Inferior parietal cortex (tissue), 1 donor: ENCODE measurements at regions not wholly inside any gene's neighbourhood (a gene's known extent, or its start where the extent isn't known, plus 50 kb on each side); places are given as distances from the start of the nearest gene placed in this dataset.
"Not testable (repeated sequence)": the region's sequence is repeated elsewhere in the genome, so short reads cannot be mapped to it uniquely, and the experiment has no call there.

Experiments used
- DNase-seq: peaks from one replicate; pipeline ENCODE4 v3.0.0-alpha.2; 2016; ENCODE audit errors: extremely low spot score

DNA sequence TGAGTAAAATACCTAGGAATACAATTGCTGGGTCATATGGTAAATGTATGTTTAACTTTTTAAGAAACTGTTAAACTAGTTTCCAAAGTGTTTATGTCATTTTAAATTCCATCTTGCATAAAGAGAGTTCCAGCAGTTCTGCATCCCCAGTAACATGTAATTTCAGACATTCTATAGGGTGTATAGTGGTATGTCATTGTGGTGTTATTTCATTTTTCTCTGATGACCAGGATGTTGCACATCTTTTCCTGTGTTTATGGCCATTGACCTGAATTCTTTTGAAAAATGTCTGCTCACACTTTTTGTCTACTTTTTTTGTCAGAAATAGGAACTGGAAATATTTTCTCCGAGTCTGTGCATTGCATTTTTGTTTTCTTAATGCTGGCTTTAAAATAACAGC lies 128.9 kb downstream of the TMEM200A start:
- no peak for DNase-seq

DNA sequence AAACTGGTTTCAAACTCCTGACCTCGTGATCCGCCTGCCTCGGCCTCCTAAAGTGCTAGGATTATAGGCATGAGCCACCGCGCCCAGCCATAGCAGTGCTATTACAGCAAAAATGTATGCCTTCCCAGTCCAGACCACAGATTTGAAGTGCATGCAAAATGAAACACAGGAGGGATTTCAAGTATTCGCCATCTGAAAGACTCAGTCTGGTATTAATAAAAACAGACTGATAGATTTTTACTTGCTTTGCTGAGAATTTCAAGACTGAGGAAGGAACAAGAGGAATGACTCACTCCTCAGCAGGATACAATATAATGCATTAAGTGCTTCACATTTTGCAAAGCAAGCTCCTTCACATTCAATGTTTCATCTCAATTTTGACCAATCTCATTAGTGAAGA lies 134.9 kb downstream of the TMEM200A start:
- DNase-seq = no peak

DNA sequence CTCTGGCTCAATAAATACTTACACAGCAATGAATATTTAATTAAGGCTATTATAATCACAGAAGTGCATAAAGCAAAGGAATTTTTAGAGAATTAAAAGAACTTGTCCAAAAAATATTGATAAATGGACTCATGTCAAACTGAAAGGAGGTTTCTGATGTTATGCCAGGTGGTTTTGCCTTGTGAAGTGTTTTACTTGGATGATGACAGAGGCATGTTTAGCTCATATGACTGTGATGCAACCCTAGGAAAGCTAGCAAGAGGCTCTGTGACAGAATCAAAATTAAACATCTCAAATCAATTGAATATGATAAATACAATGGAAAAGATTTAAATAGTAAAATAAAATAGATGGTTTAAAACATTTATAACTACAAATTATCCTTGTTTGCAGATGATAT lies 137.3 kb downstream of the TMEM200A start:
- DNase-seq = no peak

DNA sequence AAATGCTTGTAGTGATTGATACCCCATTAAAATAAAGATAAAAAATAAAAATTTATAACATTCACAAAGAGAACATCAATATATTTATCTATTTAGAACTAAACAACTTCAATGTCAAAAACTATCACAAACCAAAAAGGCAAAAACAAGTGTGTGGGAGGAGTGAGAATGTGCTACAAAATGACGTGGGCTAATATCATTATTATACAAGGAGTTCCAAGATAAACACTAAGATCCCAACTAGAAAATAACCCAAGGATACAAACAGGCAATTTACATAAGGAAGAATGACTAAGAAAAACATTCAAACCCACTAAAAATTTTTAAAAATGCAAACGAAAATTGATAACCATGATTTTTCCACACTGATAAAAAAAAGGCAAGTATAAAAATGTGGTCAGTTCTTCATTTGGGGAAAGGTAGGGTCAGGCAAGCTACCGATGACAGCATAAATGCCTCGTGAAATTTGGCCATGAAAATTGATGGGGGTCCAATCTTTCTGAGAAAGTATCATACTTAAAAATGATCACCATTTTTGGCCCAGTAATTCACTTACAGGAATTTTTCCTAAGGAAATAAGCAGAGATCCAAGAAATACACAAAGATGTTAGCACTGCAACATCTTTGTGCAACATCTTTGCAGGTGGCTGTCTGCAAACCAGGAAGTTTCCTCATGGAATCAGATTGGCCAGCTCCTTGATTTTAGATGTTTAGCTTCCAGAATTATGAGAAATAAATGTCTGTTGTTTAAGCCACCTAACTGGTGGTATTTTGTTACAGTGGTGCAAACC lies 140.2 kb downstream of the TMEM200A start:
- no peak for DNase-seq

DNA sequence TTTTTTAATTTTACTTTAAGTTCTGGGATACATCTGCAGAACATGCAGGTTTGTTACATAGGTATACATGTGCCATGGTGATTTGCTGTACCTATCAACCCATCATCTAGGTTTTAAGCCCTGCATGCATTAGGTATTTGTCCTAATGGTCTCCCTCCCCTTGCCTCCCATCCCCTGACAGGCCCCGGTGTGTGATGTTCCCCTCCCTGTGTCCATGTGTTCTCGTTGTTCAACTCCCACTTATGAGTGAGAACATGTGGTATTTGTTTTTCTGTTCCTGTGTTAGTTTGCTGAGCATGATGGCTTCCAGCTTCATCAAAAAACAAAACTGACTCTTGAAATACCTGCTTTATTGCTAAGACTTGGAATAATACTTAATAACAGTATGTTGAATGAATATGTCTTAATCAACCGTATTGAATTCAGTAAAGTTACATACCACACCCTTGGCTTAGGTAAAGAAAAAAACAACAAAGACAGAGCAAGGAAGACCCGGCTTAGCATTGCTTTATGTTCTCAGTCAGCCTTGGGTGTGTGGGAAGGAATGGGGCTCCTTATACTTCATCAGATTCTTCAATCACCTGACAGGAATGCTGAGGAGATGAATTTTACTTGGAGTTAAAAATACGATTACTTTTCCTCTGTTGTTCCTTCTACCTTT lies 141.3 kb downstream of the TMEM200A start:
- not testable (repeated sequence) for DNase-seq

DNA sequence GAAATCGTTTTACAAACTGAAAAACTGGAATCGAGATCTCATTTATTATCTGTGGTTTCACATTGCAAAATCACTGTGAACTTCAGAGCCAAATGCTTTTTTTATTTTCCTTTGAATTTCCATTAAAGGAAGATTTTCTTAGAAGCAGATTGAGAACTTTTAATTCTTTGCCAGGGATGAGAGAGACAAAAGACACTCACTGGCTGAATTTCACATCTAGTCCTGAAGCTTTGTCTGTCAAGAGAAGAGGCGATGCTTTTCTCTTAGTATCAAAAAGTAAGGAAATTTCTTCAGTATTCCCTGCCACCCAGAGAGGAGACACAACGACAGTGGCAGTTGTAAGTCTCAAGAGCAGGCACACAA lies 141.8 kb downstream of the TMEM200A start:
- DNase-seq = no peak

DNA sequence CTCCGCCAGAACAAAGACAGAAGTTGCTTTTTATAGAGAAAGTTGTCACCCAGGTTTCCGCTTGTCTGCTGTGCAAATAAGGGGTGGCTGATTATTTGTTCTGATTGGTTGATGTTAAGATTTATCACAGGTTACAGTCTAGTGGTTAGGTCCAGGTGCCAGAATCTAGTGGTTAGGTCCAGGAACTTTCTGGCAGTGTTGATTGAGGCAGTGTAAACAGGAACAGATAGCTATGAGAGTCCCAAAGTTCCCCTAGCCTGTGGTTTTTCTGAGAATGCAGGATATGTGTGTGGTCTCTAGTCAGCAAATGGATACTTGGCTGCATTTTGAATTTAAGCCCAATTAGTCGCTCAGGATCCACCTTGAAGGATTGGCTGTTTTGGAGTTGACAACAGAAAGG lies 148.0 kb downstream of the TMEM200A start:
- DNase-seq = no peak

DNA sequence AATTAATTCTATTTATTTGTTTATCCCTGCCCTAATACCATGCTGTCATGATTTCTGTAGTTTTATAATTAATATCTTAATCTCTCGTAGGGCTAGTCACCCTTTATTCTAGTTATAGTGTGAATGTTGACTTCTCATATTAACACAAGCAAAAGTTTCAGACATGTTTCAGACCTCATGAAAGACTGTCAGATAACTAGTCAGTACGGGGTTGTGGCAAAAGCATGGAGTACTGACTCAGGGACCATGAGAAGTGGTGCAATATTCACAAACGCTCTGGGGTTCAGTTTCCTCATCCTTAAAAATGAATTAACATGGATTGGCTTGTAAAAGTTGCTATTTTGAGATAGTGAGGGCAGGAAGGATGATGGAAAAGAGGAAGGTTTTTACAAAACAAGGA lies 148.9 kb downstream of the TMEM200A start:
- no peak for DNase-seq

DNA sequence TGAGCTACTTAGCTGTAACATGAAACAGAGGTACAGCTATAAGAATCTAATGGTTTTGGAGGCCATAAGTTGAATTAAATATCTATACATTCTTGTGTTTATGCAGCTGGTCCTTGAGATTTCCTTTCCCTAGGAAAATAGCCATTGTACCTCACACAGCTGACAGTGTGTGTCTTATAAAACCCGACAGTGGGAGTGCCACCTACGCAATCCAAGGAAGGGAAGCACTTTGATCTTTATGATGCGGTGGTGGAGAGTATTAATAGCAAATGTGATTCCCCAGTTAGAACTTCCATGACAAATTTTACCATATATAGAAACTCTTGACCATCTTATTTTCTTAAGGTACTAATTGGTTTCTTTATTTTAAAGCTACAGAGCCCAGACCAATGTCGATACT lies 149.5 kb downstream of the TMEM200A start:
- DNase-seq = no peak

DNA sequence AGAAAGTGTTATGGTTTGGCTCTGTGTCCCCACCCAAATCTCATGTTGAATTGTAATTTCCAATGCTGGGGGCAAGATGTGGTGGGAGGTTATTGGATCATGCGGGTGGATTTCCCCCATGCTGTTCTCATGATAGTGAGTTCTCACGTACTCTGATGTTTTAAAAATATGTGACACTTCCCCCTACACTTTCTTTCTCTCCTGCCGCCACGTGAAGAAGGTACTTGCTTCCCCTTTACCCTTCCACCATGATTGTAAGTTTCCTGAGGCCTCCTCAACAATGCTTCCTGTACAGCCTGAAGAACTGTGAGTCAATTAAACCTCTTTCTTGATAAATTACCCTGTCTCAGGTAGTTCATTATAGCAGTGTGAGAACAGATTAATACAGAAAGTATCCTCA lies 150.8 kb downstream of the TMEM200A start:
- DNase-seq = no peak

DNA sequence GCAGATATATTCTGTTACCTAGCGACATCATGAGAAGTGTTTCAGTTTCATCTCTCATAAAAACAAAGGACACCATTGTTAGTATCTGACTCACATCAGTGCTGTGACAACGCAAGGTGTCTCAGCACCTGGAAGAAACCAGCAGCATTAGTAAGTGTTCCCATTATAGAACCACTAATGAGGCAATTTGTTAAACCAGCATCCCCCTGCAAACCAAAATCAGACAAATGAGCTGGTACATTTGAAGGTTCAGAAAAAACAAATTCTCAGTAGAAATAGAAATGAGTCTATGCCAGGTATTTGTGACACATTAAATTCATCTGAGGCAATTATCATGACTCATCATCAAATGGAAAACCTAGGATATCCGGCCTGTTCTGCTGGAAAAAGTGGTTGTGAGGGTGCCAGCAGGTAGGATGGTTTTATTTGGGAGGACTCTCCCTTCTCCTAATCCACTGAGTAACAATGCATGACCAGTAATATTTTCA lies 151.7 kb downstream of the TMEM200A start:
- no peak for DNase-seq

DNA sequence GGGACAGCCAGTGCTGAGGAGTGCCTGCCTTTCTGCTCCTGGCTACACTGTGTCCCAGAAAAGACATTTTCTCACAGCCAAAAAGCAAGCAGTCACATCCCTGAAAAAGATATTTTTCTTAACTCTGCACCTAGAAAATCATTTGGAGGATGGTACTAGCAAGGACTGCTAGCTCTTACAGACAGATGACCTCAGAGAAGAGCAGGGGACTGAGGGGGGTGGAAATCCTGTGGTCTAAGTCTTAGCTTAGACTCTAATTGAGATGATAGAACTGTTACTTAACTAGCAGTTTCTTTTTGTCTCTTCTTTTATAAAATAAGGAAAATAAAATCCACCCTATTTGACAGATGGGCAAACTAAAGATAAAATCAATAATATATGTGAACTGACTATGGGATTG lies 152.8 kb downstream of the TMEM200A start:
- no peak for DNase-seq

DNA sequence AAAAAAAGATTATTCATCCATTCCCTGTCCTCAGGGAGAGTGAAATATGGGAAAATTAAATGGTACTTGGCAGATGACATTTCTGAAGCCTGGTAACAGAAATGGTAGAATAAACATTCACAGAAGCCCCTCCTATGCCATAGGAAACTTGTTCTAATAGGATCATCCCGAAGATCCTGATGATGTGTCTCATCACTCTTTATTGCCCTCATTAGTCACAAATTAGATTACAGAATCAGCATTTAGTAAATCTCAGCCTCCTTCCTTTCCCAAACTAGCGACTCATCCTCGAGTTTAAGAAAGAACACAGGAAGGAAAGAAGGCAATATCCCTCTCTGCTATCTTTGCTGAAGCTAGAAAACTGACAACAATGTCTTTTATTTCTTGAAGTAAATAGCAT lies 154.4 kb downstream of the TMEM200A start:
- no peak for DNase-seq

DNA sequence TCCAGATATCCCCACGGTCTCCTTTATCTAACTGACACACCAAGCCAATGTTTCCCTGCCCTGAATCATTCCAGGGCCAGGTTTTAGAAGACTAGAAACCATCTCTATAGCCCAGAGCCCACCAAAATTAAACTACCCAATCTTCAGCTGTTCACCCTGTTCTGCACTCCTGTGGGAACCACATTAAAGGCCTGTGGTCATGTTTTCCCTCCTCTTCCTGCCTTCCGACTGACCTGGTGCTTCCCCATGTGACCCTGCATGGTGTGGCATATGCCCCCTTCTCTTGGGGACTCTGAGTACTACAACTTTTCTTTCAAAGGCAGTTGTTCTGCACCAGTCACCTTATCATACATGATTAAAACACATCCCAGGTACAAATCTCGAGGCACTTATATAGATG lies 155.0 kb downstream of the TMEM200A start:
- DNase-seq = no peak

DNA sequence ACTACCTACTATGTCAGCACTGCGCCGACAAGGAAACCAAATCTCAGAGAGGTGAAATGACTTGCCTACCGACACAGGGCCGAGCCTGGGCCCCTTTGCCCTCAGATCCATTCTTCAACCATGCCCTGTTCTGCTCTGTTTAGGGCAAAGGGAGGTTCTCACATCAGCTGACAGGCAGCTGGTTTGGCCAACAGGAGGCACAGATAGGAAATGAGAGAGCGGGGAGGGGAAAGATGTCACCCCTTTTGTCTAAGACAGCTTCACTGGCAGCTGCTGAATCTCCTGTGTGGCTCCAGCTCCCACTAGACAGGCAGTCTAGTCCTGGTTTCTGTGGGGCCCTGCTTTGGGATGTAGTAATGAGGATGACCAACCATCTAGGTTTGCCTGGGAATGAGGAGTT lies 158.7 kb downstream of the TMEM200A start:
- DNase-seq = no peak

DNA sequence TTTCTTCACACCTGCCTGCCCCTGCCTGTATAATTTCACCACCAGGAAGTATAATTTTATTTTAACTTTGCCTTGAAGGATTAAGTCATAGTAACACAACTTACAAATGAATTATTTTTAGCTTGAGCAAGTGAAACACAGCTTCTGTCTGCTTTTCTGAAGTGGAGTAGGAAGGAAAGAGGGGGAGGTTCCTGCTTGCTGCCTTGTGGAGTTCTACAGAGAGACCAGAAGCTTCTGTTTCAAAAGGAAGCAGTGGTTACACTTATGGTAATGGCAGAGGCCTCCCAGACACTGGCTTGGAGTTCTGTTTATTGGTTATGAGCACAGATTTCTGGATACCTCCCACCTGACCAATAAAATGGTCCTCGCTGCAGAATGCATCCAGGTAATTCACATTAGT lies 159.6 kb downstream of the TMEM200A start:
- DNase-seq = peak; percentile 34

DNA sequence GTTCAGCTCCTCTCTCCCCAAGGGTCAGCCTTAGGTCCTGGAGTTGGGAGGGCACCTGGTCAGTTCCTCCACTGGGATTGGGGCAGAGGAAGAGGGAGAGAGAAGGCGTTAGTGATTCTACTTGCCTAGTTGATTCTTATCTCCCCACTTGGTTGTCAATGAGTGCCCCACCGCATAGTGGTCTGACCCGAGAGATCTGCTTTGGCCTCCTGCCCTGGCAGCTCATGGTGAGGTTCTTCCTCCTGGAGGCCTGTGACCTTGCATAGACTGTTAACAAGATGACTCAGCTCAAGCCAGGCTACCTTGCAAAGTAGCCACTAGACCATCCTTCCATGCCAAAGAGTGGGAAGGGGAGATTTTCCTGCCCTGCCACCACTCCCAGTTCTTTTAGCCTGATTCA lies 160.6 kb downstream of the TMEM200A start:
- DNase-seq = no peak

DNA sequence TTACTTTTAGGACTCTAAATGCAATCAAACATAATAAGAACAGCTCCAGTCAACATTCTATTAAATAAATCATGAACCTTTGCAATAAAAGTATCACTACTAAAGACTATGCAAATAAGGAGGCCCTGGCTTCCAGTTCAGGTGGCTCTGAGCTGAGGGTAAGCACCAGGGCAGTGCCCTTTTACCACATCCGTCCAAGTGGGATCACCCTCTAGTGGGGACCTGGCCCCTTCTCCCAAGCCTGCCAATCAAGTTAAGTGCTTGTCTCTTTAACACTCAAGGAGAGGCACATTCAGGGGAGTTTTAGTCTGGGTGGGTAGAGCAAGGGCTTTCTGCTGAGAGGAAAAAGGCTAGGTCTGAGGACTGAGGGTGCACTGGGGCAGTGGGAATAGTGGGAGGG lies 161.4 kb downstream of the TMEM200A start:
- no peak for DNase-seq

DNA sequence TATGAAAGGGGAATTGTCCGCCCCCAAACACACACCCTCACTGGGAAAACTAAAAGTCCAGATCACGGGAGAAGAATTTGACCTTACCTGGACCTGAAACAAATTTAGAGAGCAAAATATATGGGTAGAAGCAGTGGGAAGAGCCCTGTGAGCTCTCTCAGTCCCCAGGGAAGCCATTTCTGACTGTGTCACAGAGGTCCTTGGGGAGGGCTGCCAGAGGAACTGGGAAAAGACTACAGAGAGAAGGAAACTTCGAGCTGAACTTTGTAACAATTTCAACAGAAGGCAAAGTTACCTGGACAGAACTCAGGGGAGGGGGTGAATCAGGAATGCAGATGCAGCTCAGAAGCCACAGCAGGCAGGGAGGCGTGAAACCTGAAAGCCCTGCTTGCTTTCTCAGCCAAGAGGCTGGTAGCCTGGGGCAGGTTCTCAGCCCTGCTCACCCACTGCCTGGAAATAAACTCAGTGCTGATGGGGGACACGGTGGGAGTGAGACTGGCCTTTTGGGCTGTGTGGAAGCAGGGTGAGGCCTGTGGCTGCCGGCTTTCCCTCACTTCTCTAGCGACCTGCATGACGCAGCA lies 163.8 kb downstream of the TMEM200A start:
- DNase-seq = no peak

DNA sequence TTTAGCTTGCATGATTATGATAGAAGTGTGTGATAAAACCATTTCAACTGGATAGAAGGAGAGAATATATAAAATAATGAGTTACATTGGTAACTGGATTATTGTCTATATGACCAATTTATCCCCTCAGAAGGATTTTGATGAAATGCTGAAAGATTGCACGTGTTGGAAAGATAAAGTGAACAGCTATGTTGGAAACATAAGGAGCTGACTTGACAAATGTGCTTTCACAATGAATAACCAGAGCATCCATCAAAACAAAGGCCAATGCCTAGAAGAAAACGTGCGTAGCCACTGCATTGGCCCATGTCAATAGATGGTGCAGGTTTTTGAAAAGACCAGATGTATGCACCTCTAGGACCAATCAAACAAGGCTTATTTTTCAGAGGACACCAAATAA lies 168.8 kb downstream of the TMEM200A start:
- no peak for DNase-seq

DNA sequence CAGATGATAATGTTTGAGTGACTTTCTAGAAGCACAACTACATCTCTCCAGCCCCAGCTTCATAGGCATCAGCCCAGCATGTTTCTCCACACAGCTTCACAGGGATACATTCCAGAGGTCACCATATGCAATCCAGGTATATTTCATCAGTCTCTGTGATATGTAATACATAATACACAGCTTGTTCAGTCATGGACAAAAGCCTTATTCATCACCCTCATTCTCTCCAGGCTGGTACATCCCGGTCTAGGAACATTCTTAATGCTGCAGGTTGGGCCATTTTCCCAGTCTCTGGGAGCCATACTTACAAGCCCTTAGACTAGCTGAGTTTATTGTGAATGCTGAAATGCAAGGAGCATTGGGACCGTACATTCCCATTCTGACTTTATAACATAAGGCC lies 169.4 kb downstream of the TMEM200A start:
- DNase-seq = no peak

DNA sequence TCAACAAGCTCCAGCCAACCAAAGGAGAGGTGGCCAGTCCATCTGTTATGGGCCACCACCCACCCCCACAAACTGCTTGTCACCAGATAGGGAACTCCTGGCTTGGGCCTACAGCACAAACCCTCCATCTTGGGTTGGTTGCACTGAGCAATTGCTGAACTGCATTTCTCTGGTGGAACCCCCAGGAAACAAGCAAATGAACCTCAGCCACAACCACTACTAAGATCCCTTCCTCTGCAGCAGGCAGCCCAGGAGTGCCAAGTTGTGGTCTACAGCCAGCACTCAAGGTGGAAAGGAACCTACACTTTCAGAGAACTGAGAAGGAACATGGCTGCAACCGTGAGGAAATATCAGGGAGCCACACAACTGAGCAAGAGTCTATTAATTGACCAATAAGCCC lies 171.6 kb downstream of the TMEM200A start:
- no peak for DNase-seq

DNA sequence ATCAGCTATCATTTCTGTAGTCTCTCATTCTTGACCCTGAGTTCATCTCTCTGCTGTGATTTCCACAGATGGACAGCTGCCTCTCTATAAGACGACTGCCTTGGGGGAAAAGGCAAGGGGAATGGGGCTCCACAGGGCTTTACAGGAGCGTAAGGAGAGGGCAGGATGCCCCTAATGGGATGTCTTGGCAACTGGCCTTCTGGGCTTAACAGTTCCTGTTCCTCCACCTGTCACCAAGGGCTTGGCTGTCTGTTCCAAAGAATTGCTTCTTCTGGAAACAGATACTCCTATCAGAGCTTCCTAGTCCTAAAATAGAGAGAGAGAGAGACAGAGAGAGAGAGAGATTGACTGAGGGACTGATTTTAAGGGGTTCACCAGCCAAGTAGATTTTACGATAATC lies 181.9 kb downstream of the TMEM200A start:
- no peak for DNase-seq
